ENCODE measurements at regions not wholly inside any gene's neighbourhood (a gene's known extent, or its start where the extent isn't known, plus 50 kb on each side); places are given as distances from the start of the nearest gene placed in this dataset.

DNA sequence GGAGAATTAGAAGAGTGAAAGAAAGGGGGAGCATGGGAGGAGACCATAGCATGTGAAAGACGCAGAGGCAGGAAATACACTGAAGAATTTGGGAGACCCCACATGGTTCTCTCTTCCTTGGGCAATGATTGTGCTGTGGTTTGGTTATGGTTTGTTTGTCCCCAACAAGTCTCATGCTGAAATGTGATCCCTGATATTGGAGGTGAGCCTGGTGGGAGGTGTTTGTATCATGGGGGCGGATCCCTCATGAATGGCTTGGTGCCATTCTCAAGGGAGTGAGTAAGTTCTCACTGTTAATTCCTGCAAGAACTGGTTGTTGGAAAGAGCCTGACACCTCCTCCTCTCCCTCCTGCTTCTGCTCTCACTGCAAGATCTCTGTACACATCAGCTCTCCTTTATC, 78.6 kb upstream of the RAI2 start:
- Mint-ChIP-seq H3K9me3 (peaks cover 72 to 74% of the 10 kb centered on the region in 2 experiments), H3K27ac (no peak overlapping the region; a peak in 1 of 7 replicates), H3K27me3 (ENCODE audit: low read depth) (no peaks in the 10 kb centered on the region), H3K36me3 (ENCODE audit: insufficient read depth in 1 of 3, low read depth in 3 of 3) (no peaks in the 10 kb centered on the region; a peak in 1 of 7 replicates), H3K4me3 (no peak overlapping the region), H3K4me1 (peaks cover 12 to 14% of the 10 kb centered on the region in 2 experiments)
- Histone ChIP-seq H4K8ac (replicated peaks; ENCODE audit: insufficient read length, low read depth, low read length) (no peak overlapping the region), H3K9me3 (ENCODE audit: control insufficient read depth, low read depth, low read length) (peaks cover 23% of the 10 kb centered on the region), H3K4ac (ENCODE audit: low read depth, low read length) (no peak overlapping the region), H3K14ac (ENCODE audit: insufficient read depth, low read length) (no peak overlapping the region), H4K20me1 (ENCODE audit: control insufficient read depth, insufficient read depth, insufficient read length) (no peaks in the 10 kb centered on the region), H3K18ac (ENCODE audit: insufficient read length, low read depth, low read length) (no peak overlapping the region), H2BK15ac (ENCODE audit: low read depth, low read length) (no peak overlapping the region), H2AFZ (ENCODE audit: low read length) (no peak overlapping the region), H3T11ph (ENCODE audit: low read length) (no peak overlapping the region), H3K56ac (ENCODE audit: insufficient read length, low read depth, low read length) (no peak overlapping the region), H4K91ac (ENCODE audit: insufficient read length, low read depth, low read length) (no peak overlapping the region), H3K9ac (ENCODE audit: extremely low read depth, insufficient read length, low read length) (no peak overlapping the region), H2BK120ac (ENCODE audit: low read depth, low read length, poor library complexity, severe bottlenecking) (no peak overlapping the region), H2BK12ac (ENCODE audit: insufficient read length, low read depth, low read length) (no peak overlapping the region), H4K5ac (ENCODE audit: insufficient read length, low read depth, low read length) (no peak overlapping the region), H3K27ac (ENCODE audit: insufficient read length, low read depth, low read length) (no peak overlapping the region), H3K4me2 (ENCODE audit: insufficient read depth, insufficient read length, low read length) (no peak overlapping the region), H2BK20ac (ENCODE audit: low read depth, low read length, poor library complexity, severe bottlenecking) (no peak overlapping the region), H3K79me2 (ENCODE audit: insufficient read depth, low read length) (no peaks in the 10 kb centered on the region), H3K4me1 (ENCODE audit: insufficient read depth, low read length) (no peaks in the 10 kb centered on the region; the same call in 1 of the 2 replicates), H3K79me1 (ENCODE audit: insufficient read depth, low read depth, low read length, poor library complexity, severe bottlenecking) (no peaks in the 10 kb centered on the region), H3K27me3 (ENCODE audit: insufficient read depth, low read length) (no peaks in the 10 kb centered on the region), H2BK5ac (ENCODE audit: insufficient read length, low read length) (no peak overlapping the region), H3K23me2 (ENCODE audit: insufficient read length, low read depth, low read length, poor library complexity, severe bottlenecking) (no peaks in the 10 kb centered on the region), H3K23ac (ENCODE audit: insufficient read length, low read depth, low read length) (no peak overlapping the region), H2AK5ac (ENCODE audit: insufficient read length, low read length) (no peak overlapping the region)
- no CpG with 5 or more reads among the region's 2 CpGs for WGBS (ENCODE audit: extremely low coverage, insufficient read length, low lambda C conversion rate)
- TF ChIP-seq, protein P1, sequence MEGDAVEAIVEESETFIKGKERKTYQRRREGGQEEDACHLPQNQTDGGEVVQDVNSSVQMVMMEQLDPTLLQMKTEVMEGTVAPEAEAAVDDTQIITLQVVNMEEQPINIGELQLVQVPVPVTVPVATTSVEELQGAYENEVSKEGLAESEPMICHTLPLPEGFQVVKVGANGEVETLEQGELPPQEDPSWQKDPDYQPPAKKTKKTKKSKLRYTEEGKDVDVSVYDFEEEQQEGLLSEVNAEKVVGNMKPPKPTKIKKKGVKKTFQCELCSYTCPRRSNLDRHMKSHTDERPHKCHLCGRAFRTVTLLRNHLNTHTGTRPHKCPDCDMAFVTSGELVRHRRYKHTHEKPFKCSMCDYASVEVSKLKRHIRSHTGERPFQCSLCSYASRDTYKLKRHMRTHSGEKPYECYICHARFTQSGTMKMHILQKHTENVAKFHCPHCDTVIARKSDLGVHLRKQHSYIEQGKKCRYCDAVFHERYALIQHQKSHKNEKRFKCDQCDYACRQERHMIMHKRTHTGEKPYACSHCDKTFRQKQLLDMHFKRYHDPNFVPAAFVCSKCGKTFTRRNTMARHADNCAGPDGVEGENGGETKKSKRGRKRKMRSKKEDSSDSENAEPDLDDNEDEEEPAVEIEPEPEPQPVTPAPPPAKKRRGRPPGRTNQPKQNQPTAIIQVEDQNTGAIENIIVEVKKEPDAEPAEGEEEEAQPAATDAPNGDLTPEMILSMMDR (conservative IDR thresholded peaks at IDR 0.05) = no peak
- DNase-seq = no peak
